HEK293 (cell line): ENCODE measurements at regions not wholly inside any gene's neighbourhood (a gene's known extent, or its start where the extent isn't known, plus 50 kb on each side); places are given as distances from the start of the nearest gene placed in this dataset.

ENCODE experiments used
- CTCF ChIA-PET: fragments of 350-600 bp; formaldehyde crosslinking; extraction: SDS; loops from one replicate; lab custom pipeline; 2021; ENCODE audit warnings: antibody characterized with exemption; lab: Yijun Ruan, JAX
- POLR2A ChIA-PET: fragments of 300-600 bp; formaldehyde crosslinking; extraction: SDS; loops from one replicate; lab custom pipeline; 2020; ENCODE audit warnings: antibody characterized with exemption, inconsistent platforms; lab: Yijun Ruan, JAX
- H3K27ac ChIP-seq: fragments of 200-500 bp; sonication (Bioruptor generic); 2 replicates; pipeline ENCODE4 v1.5.1; 2014; ENCODE audit warnings: low read depth, low read length, control low read depth, inconsistent platforms; ENCODE audit errors: extremely low read depth
- H3K36me3 ChIP-seq, 2 experiments: fragments of 200-500 bp in 1 of 2; sonication (Bioruptor generic) in 1 of 2; 1 replicate in 1 of 2; 2 replicates in 1 of 2; pipeline ENCODE4 v1.5.1; 2014 to 2017; ENCODE audit warnings: inconsistent platforms in 2 of 2, low read length in 2 of 2; ENCODE audit not compliant: control insufficient read depth in 2 of 2, insufficient read depth in 1 of 2
- H3K4me1 ChIP-seq: fragments of 200-500 bp; sonication (Bioruptor generic); 2 replicates; pipeline ENCODE4 v1.5.1; 2014; ENCODE audit warnings: mild to moderate bottlenecking, low read length, inconsistent platforms; ENCODE audit not compliant: control insufficient read depth, insufficient read depth
- H3K4me3 ChIP-seq: 2 replicates; pipeline ENCODE4 v1.5.1; 2011; ENCODE audit warnings: low read depth, mild to moderate bottlenecking, control low read depth, low read length, moderate library complexity
- H3K9me3 ChIP-seq: fragments of 200-500 bp; sonication (Bioruptor generic); 2 replicates; pipeline ENCODE4 v1.5.1; 2014; ENCODE audit warnings: low read depth, low read length, inconsistent platforms; ENCODE audit not compliant: control insufficient read depth, insufficient read depth
- GLI2 ChIP-seq: fragments of 450-650 bp; formaldehyde crosslinking; IDR thresholded peaks from 2 replicates; pipeline ENCODE4; 2017; ENCODE audit warnings: missing biosample characterization, missing genetic modification characterization, low read depth, borderline replicate concordance
- GLIS2 ChIP-seq: fragments of 450-650 bp; formaldehyde crosslinking; IDR thresholded peaks from 2 replicates; pipeline ENCODE4 v1.5.1; 2016; ENCODE audit warnings: missing biosample characterization, missing genetic modification characterization
- HOXC10 ChIP-seq: sonication (generic); formaldehyde crosslinking; IDR thresholded peaks from 2 replicates; pipeline ENCODE4 v1.8.1; 2023; ENCODE audit warnings: mild to moderate bottlenecking, missing genetic modification reagents
- KLF10 ChIP-seq: fragments of 450-650 bp; IDR thresholded peaks from 2 replicates; pipeline ENCODE4 v1.5.1; 2018; ENCODE audit warnings: missing biosample characterization, mild to moderate bottlenecking, missing genetic modification characterization
- KLF16 ChIP-seq: fragments of 450-650 bp; formaldehyde crosslinking; IDR thresholded peaks from 2 replicates; pipeline ENCODE4 v1.5.1; 2017; ENCODE audit warnings: missing biosample characterization, missing genetic modification characterization
- MEIS1 ChIP-seq: sonication (generic); formaldehyde crosslinking; IDR thresholded peaks from 2 replicates; pipeline ENCODE4 v1.8.1; 2022; ENCODE audit warnings: missing genetic modification reagents, mild to moderate bottlenecking, borderline replicate concordance
- OVOL3 ChIP-seq: fragments of 450-650 bp; formaldehyde crosslinking; IDR thresholded peaks from 2 replicates; pipeline ENCODE4 v1.5.1; 2016; ENCODE audit warnings: missing biosample characterization, missing genetic modification characterization
- RBAK ChIP-seq: fragments of 450-650 bp; formaldehyde crosslinking; IDR thresholded peaks from 2 replicates; pipeline ENCODE4 v1.5.1; 2016; ENCODE audit warnings: missing biosample characterization, missing genetic modification characterization
- SP3 ChIP-seq: fragments of 450-650 bp; formaldehyde crosslinking; IDR thresholded peaks from 2 replicates; pipeline ENCODE4 v1.5.1; 2016; ENCODE audit warnings: missing biosample characterization, missing genetic modification characterization
- ZNF138 ChIP-seq: fragments of 450-650 bp; formaldehyde crosslinking; IDR thresholded peaks from 2 replicates; pipeline ENCODE4 v1.5.1; 2016; ENCODE audit warnings: missing biosample characterization, missing genetic modification characterization, borderline replicate concordance
- ZNF140 ChIP-seq: fragments of 450-650 bp; formaldehyde crosslinking; IDR thresholded peaks from 2 replicates; pipeline ENCODE4 v1.5.1; 2016; ENCODE audit warnings: missing biosample characterization, missing genetic modification characterization
- ZNF2 ChIP-seq: fragments of 450-650 bp; formaldehyde crosslinking; IDR thresholded peaks from 2 replicates; pipeline ENCODE4 v1.5.1; 2016; ENCODE audit warnings: missing biosample characterization, missing genetic modification characterization
- ZNF211 ChIP-seq: fragments of 450-650 bp; formaldehyde crosslinking; IDR thresholded peaks from 2 replicates; pipeline ENCODE4 v1.5.1; 2016; ENCODE audit warnings: low read depth, missing biosample characterization, missing genetic modification characterization
- ZNF223 ChIP-seq: fragments of 450-650 bp; formaldehyde crosslinking; IDR thresholded peaks from 2 replicates; pipeline ENCODE4 v1.5.1; 2016; ENCODE audit warnings: missing biosample characterization, missing genetic modification characterization
- ZNF302 ChIP-seq: fragments of 450-650 bp; formaldehyde crosslinking; IDR thresholded peaks from 2 replicates; pipeline ENCODE4 v1.5.1; 2016; ENCODE audit warnings: missing biosample characterization, missing genetic modification characterization, low read depth
- ZNF335 ChIP-seq: fragments of 450-650 bp; formaldehyde crosslinking; conservative IDR thresholded peaks from 2 replicates; pipeline ENCODE4 v1.5.1; 2016; ENCODE audit warnings: missing biosample characterization, missing genetic modification characterization
- ZNF350 ChIP-seq: fragments of 450-650 bp; formaldehyde crosslinking; IDR thresholded peaks from 2 replicates; pipeline ENCODE4 v1.5.0; 2017; ENCODE audit warnings: missing biosample characterization, mild to moderate bottlenecking, missing genetic modification characterization
- ZNF366 ChIP-seq: fragments of 450-650 bp; formaldehyde crosslinking; conservative IDR thresholded peaks from 2 replicates; pipeline ENCODE4 v1.5.1; 2016; ENCODE audit warnings: missing biosample characterization, missing genetic modification characterization
- ZNF48 ChIP-seq: fragments of 450-650 bp; formaldehyde crosslinking; IDR thresholded peaks from 2 replicates; pipeline ENCODE4 v1.5.1; 2016; ENCODE audit warnings: missing biosample characterization, missing genetic modification characterization
- ZNF555 ChIP-seq: fragments of 450-650 bp; formaldehyde crosslinking; conservative IDR thresholded peaks from 2 replicates; pipeline ENCODE4 v1.5.1; 2017; ENCODE audit warnings: missing biosample characterization, mild to moderate bottlenecking, missing genetic modification characterization, inconsistent platforms
- ZNF660 ChIP-seq: fragments of 450-650 bp; IDR thresholded peaks from 2 replicates; pipeline ENCODE4 v1.5.1; 2018; ENCODE audit warnings: missing biosample characterization, mild to moderate bottlenecking, missing genetic modification characterization
- ZNF707 ChIP-seq: fragments of 450-650 bp; formaldehyde crosslinking; IDR thresholded peaks from 2 replicates; pipeline ENCODE4 v1.5.1; 2016; ENCODE audit warnings: missing biosample characterization, missing genetic modification characterization
- ZNF791 ChIP-seq: fragments of 450-650 bp; formaldehyde crosslinking; IDR thresholded peaks from 2 replicates; pipeline ENCODE4 v1.5.1; 2016; ENCODE audit warnings: missing biosample characterization, missing genetic modification characterization
- ZSCAN30 ChIP-seq: fragments of 450-650 bp; IDR thresholded peaks from 2 replicates; pipeline ENCODE4 v1.5.1; 2018; ENCODE audit warnings: missing biosample characterization, mild to moderate bottlenecking, missing genetic modification characterization, moderate library complexity
- TF ChIP-seq, protein P1 (sequence below): fragments of 450-650 bp; formaldehyde crosslinking; IDR thresholded peaks from 2 replicates; pipeline ENCODE4 v1.5.1; 2016; ENCODE audit warnings: missing biosample characterization, missing genetic modification characterization
- TF ChIP-seq, protein P2 (sequence below): fragments of 450-650 bp; formaldehyde crosslinking; IDR thresholded peaks from 2 replicates; pipeline ENCODE4 v1.5.1; 2017; ENCODE audit warnings: missing biosample characterization, missing genetic modification characterization
- TF ChIP-seq, protein P3 (sequence below): fragments of 450-650 bp; formaldehyde crosslinking; IDR thresholded peaks from 2 replicates; pipeline ENCODE4 v1.5.1; 2017; ENCODE audit warnings: missing biosample characterization, missing genetic modification characterization
- TF ChIP-seq, protein P4 (sequence below): fragments of 450-650 bp; formaldehyde crosslinking; IDR thresholded peaks from 2 replicates; pipeline ENCODE4 v1.5.1; 2016; ENCODE audit warnings: missing biosample characterization, missing genetic modification characterization

DNA sequence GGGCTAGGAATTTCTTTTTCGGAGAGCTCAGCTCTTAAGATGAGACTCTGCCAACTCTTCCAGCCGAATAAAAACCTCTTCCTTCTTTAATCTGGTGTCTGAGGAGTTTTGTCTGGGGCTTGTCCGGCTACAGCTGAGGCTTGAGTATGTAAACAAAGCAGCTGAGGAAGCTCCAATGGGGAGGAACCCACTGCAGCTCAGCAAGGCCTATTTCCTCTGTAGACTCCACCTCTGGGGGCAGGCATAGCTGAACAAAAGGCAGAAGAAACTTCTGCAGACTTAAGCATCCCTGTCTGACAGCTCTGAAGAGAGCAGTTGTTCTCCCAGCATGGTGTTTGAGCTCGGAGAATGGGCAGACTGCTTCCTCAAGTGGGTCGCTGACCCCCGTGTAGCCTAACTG, 838.7 kb downstream of the CCDC85A start:
- ChIA-PET POLR2A (no interaction called here), CTCF (no interaction called here)
- TF ChIP-seq ZNF138, result no peak
- no peak for TF ChIP-seq ZNF707
- TF ChIP-seq ZNF2 (tag by site-specific recombination), result no peak
- TF ChIP-seq ZNF366 (tag by site-specific recombination), result no peak
- TF ChIP-seq, protein P1, sequence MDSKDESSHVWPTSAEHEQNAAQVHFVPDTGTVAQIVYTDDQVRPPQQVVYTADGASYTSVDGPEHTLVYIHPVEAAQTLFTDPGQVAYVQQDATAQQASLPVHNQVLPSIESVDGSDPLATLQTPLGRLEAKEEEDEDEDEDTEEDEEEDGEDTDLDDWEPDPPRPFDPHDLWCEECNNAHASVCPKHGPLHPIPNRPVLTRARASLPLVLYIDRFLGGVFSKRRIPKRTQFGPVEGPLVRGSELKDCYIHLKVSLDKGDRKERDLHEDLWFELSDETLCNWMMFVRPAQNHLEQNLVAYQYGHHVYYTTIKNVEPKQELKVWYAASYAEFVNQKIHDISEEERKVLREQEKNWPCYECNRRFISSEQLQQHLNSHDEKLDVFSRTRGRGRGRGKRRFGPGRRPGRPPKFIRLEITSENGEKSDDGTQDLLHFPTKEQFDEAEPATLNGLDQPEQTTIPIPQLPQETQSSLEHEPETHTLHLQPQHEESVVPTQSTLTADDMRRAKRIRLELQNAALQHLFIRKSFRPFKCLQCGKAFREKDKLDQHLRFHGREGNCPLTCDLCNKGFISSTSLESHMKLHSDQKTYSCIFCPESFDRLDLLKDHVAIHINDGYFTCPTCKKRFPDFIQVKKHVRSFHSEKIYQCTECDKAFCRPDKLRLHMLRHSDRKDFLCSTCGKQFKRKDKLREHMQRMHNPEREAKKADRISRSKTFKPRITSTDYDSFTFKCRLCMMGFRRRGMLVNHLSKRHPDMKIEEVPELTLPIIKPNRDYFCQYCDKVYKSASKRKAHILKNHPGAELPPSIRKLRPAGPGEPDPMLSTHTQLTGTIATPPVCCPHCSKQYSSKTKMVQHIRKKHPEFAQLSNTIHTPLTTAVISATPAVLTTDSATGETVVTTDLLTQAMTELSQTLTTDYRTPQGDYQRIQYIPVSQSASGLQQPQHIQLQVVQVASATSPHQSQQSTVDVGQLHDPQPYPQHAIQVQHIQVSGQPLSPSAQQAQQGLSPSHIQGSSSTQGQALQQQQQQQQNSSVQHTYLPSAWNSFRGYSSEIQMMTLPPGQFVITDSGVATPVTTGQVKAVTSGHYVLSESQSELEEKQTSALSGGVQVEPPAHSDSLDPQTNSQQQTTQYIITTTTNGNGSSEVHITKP, result no peak
- TF ChIP-seq KLF16, result no peak
- TF ChIP-seq, protein P2, sequence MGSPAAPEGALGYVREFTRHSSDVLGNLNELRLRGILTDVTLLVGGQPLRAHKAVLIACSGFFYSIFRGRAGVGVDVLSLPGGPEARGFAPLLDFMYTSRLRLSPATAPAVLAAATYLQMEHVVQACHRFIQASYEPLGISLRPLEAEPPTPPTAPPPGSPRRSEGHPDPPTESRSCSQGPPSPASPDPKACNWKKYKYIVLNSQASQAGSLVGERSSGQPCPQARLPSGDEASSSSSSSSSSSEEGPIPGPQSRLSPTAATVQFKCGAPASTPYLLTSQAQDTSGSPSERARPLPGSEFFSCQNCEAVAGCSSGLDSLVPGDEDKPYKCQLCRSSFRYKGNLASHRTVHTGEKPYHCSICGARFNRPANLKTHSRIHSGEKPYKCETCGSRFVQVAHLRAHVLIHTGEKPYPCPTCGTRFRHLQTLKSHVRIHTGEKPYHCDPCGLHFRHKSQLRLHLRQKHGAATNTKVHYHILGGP, result no peak
- no peak for TF ChIP-seq ZSCAN30 (tag by site-specific recombination)
- TF ChIP-seq, protein P3, sequence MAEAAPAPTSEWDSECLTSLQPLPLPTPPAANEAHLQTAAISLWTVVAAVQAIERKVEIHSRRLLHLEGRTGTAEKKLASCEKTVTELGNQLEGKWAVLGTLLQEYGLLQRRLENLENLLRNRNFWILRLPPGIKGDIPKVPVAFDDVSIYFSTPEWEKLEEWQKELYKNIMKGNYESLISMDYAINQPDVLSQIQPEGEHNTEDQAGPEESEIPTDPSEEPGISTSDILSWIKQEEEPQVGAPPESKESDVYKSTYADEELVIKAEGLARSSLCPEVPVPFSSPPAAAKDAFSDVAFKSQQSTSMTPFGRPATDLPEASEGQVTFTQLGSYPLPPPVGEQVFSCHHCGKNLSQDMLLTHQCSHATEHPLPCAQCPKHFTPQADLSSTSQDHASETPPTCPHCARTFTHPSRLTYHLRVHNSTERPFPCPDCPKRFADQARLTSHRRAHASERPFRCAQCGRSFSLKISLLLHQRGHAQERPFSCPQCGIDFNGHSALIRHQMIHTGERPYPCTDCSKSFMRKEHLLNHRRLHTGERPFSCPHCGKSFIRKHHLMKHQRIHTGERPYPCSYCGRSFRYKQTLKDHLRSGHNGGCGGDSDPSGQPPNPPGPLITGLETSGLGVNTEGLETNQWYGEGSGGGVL (tag by site-specific recombination), result no peak
- Histone ChIP-seq H3K4me3 (no peak overlapping the region), H3K27ac (no peak overlapping the region), H3K4me1 (no peaks in the 10 kb centered on the region), H3K36me3 (no peaks in the 10 kb centered on the region), H3K9me3 (no peaks in the 10 kb centered on the region)

DNA sequence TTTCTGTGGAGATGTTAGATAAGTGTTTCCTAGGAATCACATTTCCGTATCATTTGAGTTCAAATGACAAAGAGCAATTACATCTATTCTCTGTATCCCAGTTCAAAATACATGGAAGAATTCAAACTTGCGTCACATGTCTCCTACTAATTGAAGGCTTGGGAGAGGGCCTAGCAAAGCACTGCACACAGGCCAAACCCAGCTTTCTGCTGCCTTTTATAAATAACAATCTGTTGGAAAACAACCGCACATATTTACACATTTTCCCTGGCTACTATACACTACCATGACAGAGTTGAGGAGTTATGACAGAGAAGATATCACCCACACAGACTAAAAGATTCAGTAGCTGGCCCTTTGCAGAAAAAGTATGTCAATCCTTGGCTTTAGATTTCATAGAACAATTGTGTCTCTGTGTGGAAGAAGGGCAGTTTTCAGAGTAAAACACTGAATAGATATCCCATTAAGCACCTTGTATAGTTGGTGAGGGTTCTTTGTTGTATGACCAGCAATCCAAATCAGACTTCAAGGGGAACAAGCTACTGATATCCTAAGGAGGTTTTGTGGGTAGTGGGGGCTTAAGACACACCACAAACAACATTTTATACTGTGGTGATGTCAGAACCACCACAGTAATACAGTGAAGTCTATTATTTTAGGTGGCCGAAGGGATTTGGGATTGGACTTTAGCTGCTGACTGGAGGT, 861.3 kb downstream of the CCDC85A start:
- Histone ChIP-seq H3K36me3 (no peaks in the 10 kb centered on the region), H3K4me3 (no peak overlapping the region), H3K9me3 (no peaks in the 10 kb centered on the region), H3K4me1 (no peaks in the 10 kb centered on the region), H3K27ac (no peak overlapping the region)
- ChIA-PET CTCF (no interaction called here), POLR2A (no interaction called here)
- TF ChIP-seq HOXC10 (CRISPR knock-in tag) (no peak), MEIS1 (CRISPR knock-in tag) (no peak), ZNF211 (no peak), ZNF140 (no peak), KLF10 (tag by site-specific recombination) (no peak), OVOL3 (tag by site-specific recombination) (no peak), ZNF302 (tag by site-specific recombination) (no peak), ZNF350 (no peak), RBAK (tag by site-specific recombination) (no peak), ZNF335 (tag by site-specific recombination) (no peak), GLI2 (tag by site-specific recombination) (no peak), GLIS2 (no peak), ZNF223 (no peak), ZNF660 (tag by site-specific recombination) (no peak), ZNF555 (tag by site-specific recombination) (no peak), SP3 (tag by site-specific recombination) (no peak), ZNF48 (tag by site-specific recombination) (no peak), ZNF791 (tag by site-specific recombination) (no peak)
- TF ChIP-seq, protein P4, sequence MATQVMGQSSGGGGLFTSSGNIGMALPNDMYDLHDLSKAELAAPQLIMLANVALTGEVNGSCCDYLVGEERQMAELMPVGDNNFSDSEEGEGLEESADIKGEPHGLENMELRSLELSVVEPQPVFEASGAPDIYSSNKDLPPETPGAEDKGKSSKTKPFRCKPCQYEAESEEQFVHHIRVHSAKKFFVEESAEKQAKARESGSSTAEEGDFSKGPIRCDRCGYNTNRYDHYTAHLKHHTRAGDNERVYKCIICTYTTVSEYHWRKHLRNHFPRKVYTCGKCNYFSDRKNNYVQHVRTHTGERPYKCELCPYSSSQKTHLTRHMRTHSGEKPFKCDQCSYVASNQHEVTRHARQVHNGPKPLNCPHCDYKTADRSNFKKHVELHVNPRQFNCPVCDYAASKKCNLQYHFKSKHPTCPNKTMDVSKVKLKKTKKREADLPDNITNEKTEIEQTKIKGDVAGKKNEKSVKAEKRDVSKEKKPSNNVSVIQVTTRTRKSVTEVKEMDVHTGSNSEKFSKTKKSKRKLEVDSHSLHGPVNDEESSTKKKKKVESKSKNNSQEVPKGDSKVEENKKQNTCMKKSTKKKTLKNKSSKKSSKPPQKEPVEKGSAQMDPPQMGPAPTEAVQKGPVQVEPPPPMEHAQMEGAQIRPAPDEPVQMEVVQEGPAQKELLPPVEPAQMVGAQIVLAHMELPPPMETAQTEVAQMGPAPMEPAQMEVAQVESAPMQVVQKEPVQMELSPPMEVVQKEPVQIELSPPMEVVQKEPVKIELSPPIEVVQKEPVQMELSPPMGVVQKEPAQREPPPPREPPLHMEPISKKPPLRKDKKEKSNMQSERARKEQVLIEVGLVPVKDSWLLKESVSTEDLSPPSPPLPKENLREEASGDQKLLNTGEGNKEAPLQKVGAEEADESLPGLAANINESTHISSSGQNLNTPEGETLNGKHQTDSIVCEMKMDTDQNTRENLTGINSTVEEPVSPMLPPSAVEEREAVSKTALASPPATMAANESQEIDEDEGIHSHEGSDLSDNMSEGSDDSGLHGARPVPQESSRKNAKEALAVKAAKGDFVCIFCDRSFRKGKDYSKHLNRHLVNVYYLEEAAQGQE (tag by site-specific recombination), result no peak
